H9 (cell line): ENCODE measurements at regions not wholly inside any gene's neighbourhood (a gene's known extent, or its start where the extent isn't known, plus 50 kb on each side); places are given as distances from the start of the nearest gene placed in this dataset.
A peak's percentile ranks its signal among the peaks of the same experiment; 100 is the strongest.

Source experiments
- DNase-seq: peaks from one replicate; pipeline ENCODE4 v3.0.0-alpha.2; 2017
- H2AFZ ChIP-seq: one replicate; pipeline ENCODE4 v1.6.1; 2013; ENCODE audit warnings: mild to moderate bottlenecking, low read length, control low read depth, moderate library complexity
- H2AK5ac ChIP-seq: 2 replicates; pipeline ENCODE4 v1.6.1; 2013; ENCODE audit warnings: low read length, control low read depth, mixed read lengths; ENCODE audit not compliant: insufficient read length
- H2BK120ac ChIP-seq: one replicate; pipeline ENCODE4 v1.6.1; 2013; ENCODE audit warnings: low read depth, mild to moderate bottlenecking, low read length, control low read depth, inconsistent platforms; ENCODE audit not compliant: poor library complexity, severe bottlenecking
- H2BK12ac ChIP-seq: 2 replicates; pipeline ENCODE4 v1.6.1; 2013; ENCODE audit warnings: low read length, control low read depth, mixed read lengths, low read depth; ENCODE audit not compliant: insufficient read length
- H2BK15ac ChIP-seq: 2 replicates; pipeline ENCODE4 v1.6.1; 2013; ENCODE audit warnings: low read depth, low read length, control low read depth
- H2BK20ac ChIP-seq: one replicate; pipeline ENCODE4 v1.6.1; 2013; ENCODE audit warnings: low read depth, mild to moderate bottlenecking, low read length, control low read depth, inconsistent platforms; ENCODE audit not compliant: poor library complexity, severe bottlenecking
- H2BK5ac ChIP-seq: 2 replicates; pipeline ENCODE4 v1.6.1; 2013; ENCODE audit warnings: low read length, control low read depth, mixed read lengths; ENCODE audit not compliant: insufficient read length
- H3K14ac ChIP-seq: 2 replicates; pipeline ENCODE4 v1.6.1; 2013; ENCODE audit warnings: low read length, control low read depth; ENCODE audit not compliant: insufficient read depth
- H3K18ac ChIP-seq: 2 replicates; pipeline ENCODE4 v1.6.1; 2013; ENCODE audit warnings: low read depth, mild to moderate bottlenecking, mixed read lengths, low read length, control low read depth; ENCODE audit not compliant: insufficient read length
- H3K23ac ChIP-seq: 2 replicates; pipeline ENCODE4 v1.6.1; 2013; ENCODE audit warnings: low read length, control low read depth, mixed read lengths, low read depth; ENCODE audit not compliant: insufficient read length
- H3K23me2 ChIP-seq: 2 replicates; pipeline ENCODE4 v1.6.1; 2013; ENCODE audit warnings: low read depth, mild to moderate bottlenecking, mixed read lengths, low read length, control low read depth; ENCODE audit not compliant: insufficient read length, poor library complexity, severe bottlenecking
- H3K27ac ChIP-seq: 2 replicates; pipeline ENCODE4 v1.5.1; 2013; ENCODE audit warnings: low read length, control low read depth, mixed read lengths, low read depth; ENCODE audit not compliant: insufficient read length
- H3K27me3 ChIP-seq: 2 replicates; pipeline ENCODE4 v1.6.1; 2013; ENCODE audit warnings: low read length, control low read depth, inconsistent platforms; ENCODE audit not compliant: insufficient read depth
- H3K4ac ChIP-seq: 2 replicates; pipeline ENCODE4 v1.6.1; 2013; ENCODE audit warnings: low read depth, mild to moderate bottlenecking, control low read depth, inconsistent platforms, low read length, moderate library complexity
- H3K4me1 ChIP-seq: 2 replicates; pipeline ENCODE4 v1.6.1; 2013; ENCODE audit warnings: low read length, control low read depth, inconsistent platforms; ENCODE audit not compliant: insufficient read depth
- H3K4me2 ChIP-seq: 2 replicates; pipeline ENCODE4 v1.6.1; 2013; ENCODE audit warnings: low read length, control low read depth, mixed read lengths; ENCODE audit not compliant: insufficient read length, insufficient read depth
- H3K56ac ChIP-seq: 2 replicates; pipeline ENCODE4 v1.6.1; 2013; ENCODE audit warnings: low read depth, mild to moderate bottlenecking, mixed read lengths, low read length, control low read depth; ENCODE audit not compliant: insufficient read length
- H3K79me1 ChIP-seq: 2 replicates; pipeline ENCODE4 v1.6.1; 2013; ENCODE audit warnings: low read depth, mild to moderate bottlenecking, moderate library complexity, low read length, control low read depth, inconsistent platforms; ENCODE audit not compliant: insufficient read depth, poor library complexity, severe bottlenecking
- H3K79me2 ChIP-seq: 2 replicates; pipeline ENCODE4 v1.6.1; 2013; ENCODE audit warnings: low read length, control low read depth, inconsistent platforms; ENCODE audit not compliant: insufficient read depth
- H3K9ac ChIP-seq: 2 replicates; pipeline ENCODE4 v1.6.1; 2013; ENCODE audit warnings: low read length, control low read depth, mixed read lengths; ENCODE audit not compliant: insufficient read length; ENCODE audit errors: extremely low read depth
- H3K9me3 ChIP-seq: one replicate; pipeline ENCODE4 v1.6.1; 2013; ENCODE audit warnings: low read depth, low read length, inconsistent platforms; ENCODE audit not compliant: control insufficient read depth
- H3T11ph ChIP-seq: one replicate; pipeline ENCODE4 v1.6.1; 2013; ENCODE audit warnings: mild to moderate bottlenecking, low read length, control low read depth, inconsistent platforms
- H4K20me1 ChIP-seq: one replicate; pipeline ENCODE4 v1.6.1; 2013; ENCODE audit not compliant: control insufficient read depth, insufficient read length, insufficient read depth
- H4K5ac ChIP-seq: 2 replicates; pipeline ENCODE4 v1.6.1; 2013; ENCODE audit warnings: low read depth, mild to moderate bottlenecking, mixed read lengths, low read length, control low read depth; ENCODE audit not compliant: insufficient read length
- H4K8ac ChIP-seq: replicated peaks from 2 replicates; pipeline ENCODE4 v1.6.1; 2013; ENCODE audit warnings: low read length, control low read depth, mixed read lengths, low read depth; ENCODE audit not compliant: insufficient read length
- H4K91ac ChIP-seq: 2 replicates; pipeline ENCODE4 v1.6.1; 2013; ENCODE audit warnings: low read depth, mild to moderate bottlenecking, moderate library complexity, mixed read lengths, low read length, control low read depth; ENCODE audit not compliant: insufficient read length
- H3K27ac Mint-ChIP-seq, 3 experiments: 2 replicates in 2 of 3; 3 replicates in 1 of 3; pipeline ENCODE4 v1.8.0; 2020 to 2021; ENCODE audit warnings: mixed read lengths in 3 of 3, mild to moderate bottlenecking in 1 of 3, moderate library complexity in 1 of 3
- H3K27me3 Mint-ChIP-seq: 2 replicates; pipeline ENCODE4 v1.8.0; 2021; ENCODE audit warnings: low read depth, mild to moderate bottlenecking, moderate library complexity, mixed read lengths
- H3K36me3 Mint-ChIP-seq, 3 experiments: 2 replicates in 2 of 3; 3 replicates in 1 of 3; pipeline ENCODE4 v1.8.0; 2020 to 2021; ENCODE audit warnings: low read depth in 3 of 3, mixed read lengths in 3 of 3; ENCODE audit not compliant: insufficient read depth in 1 of 3
- H3K4me1 Mint-ChIP-seq, 2 experiments: 2 replicates each; pipeline ENCODE4 v1.8.0; 2020; ENCODE audit warnings: mixed read lengths in 2 of 2
- H3K4me3 Mint-ChIP-seq, 2 experiments: 2 replicates in 1 of 2; 3 replicates in 1 of 2; pipeline ENCODE4 v1.8.0; 2020 to 2021; ENCODE audit warnings: mild to moderate bottlenecking in 2 of 2, mixed read lengths in 2 of 2, moderate library complexity in 1 of 2
- H3K9me3 Mint-ChIP-seq, 2 experiments: 2 replicates in 1 of 2; 3 replicates in 1 of 2; pipeline ENCODE4 v1.8.0; 2020; ENCODE audit warnings: mild to moderate bottlenecking in 2 of 2, mixed read lengths in 2 of 2, moderate library complexity in 1 of 2
- WGBS: extraction: QIAGEN DNeasy Blood & Tissue Kit; methylation state at CpG from one replicate; pipeline ENCODE4 v1.1.7; 2013; ENCODE audit warnings: missing lambda C conversion rate, low lambda C conversion rate, mixed read lengths; ENCODE audit not compliant: insufficient read length; ENCODE audit errors: extremely low coverage; 5-methylcytosine and 5-hydroxymethylcytosine counted together
- TF ChIP-seq, protein P1 (sequence below): fragments of 200-600 bp; sonication (generic); conservative IDR thresholded peaks from 3 replicates; pipeline ENCODE4 v1.8.0; 2021; ENCODE audit warnings: antibody characterized with exemption, mild to moderate bottlenecking

DNA sequence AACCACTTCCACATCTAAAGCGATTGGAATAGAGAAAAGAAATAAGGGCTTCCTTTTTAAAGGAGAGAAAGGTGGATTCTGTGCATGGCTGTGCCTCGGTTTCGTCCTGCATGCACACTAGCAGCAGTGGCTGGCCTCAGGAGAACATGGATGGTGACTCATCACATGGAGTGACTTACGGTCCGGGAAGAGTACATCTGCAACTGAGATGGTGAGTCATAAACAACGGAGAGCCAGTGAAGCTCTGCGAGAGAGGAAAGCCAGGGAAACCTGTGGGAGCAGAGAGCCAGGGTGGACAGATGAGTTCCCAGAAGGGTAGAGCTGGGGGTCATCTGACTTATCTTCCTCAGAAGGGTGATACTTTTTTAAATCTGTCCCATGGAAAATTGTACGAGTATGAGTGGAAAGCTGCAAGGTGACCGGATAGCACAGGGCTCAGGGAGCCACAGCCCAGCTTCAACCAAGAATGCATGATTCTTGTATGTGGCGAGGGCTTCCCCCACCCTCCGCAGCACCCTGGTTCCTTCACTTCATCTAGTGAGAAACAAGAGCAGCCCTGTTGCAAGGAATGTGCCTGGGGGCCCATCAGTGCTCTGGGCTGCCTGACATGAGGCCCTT, 259.1 kb downstream of the KLF6 start:
- Histone ChIP-seq H3K27me3 (no peaks in the 10 kb centered on the region; the same call in 1 of the 2 replicates), H3K9me3 (no peaks in the 10 kb centered on the region)
- H3K9me3 Mint-ChIP-seq, result no peaks in the 10 kb centered on the region; a peak in 1 of 5 replicates

More for the DNA sequence above, 259.1 kb downstream of the KLF6 start:
- Histone ChIP-seq H2AFZ (no peak overlapping the region), H3K4me1 (no peaks in the 10 kb centered on the region), H3K79me2 (no peaks in the 10 kb centered on the region), H3K9ac (no peak overlapping the region), H2BK12ac (no peak overlapping the region), H2BK15ac (no peak overlapping the region), H3K56ac (no peak overlapping the region), H4K8ac (no peak overlapping the region), H3K4ac (no peak overlapping the region), H2BK120ac (no peak overlapping the region), H4K20me1 (no peaks in the 10 kb centered on the region), H3K23me2 (peaks cover 3% of the 10 kb centered on the region), H2AK5ac (no peak overlapping the region), H2BK20ac (no peak overlapping the region), H3K27ac (no peak overlapping the region), H3K14ac (no peak overlapping the region), H4K5ac (no peak overlapping the region), H2BK5ac (no peak overlapping the region), H3K23ac (no peak overlapping the region), H4K91ac (no peak overlapping the region), H3K79me1 (no peaks in the 10 kb centered on the region), H3K18ac (no peak overlapping the region), H3T11ph (no peak overlapping the region), H3K4me2 (no peak overlapping the region)
- WGBS, result no CpG with 5 or more reads among the region's 11 CpGs
- Mint-ChIP-seq H3K4me1 (0 out of 4 replicates have a peak, but pooled peaks cover 0 to 3% of the 10 kb centered on the region in 2 experiments), H3K27ac (peak overlapping the region in 1 of 3 experiments; percentile 41; a peak in 1 of 7 replicates), H3K27me3 (no peaks in the 10 kb centered on the region), H3K4me3 (no peak overlapping the region), H3K36me3 (no peaks in the 10 kb centered on the region; a peak in 1 of 7 replicates)
- no peak for DNase-seq
- TF ChIP-seq, protein P1, sequence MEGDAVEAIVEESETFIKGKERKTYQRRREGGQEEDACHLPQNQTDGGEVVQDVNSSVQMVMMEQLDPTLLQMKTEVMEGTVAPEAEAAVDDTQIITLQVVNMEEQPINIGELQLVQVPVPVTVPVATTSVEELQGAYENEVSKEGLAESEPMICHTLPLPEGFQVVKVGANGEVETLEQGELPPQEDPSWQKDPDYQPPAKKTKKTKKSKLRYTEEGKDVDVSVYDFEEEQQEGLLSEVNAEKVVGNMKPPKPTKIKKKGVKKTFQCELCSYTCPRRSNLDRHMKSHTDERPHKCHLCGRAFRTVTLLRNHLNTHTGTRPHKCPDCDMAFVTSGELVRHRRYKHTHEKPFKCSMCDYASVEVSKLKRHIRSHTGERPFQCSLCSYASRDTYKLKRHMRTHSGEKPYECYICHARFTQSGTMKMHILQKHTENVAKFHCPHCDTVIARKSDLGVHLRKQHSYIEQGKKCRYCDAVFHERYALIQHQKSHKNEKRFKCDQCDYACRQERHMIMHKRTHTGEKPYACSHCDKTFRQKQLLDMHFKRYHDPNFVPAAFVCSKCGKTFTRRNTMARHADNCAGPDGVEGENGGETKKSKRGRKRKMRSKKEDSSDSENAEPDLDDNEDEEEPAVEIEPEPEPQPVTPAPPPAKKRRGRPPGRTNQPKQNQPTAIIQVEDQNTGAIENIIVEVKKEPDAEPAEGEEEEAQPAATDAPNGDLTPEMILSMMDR, result no peak
